Endothelial cell of umbilical vein (primary cell): ENCODE measurements at regions not wholly inside any gene's neighbourhood (a gene's known extent, or its start where the extent isn't known, plus 50 kb on each side); places are given as distances from the start of the nearest gene placed in this dataset.

ENCODE experiments used
- BruUV-seq: library from RNA; stranded (reverse); fragments of 400-500 nt; replicated peaks from 2 replicates; lab custom pipeline; 2021; lab: Mats Ljungman, UMichigan
- CTCF ChIA-PET: fragments of 300-600, 350-600 bp; sonication (Branson Sonifier 250); formaldehyde crosslinking; loops from one replicate; lab custom pipeline; 2021; ENCODE audit warnings: antibody characterized with exemption, inconsistent platforms; lab: Charles Lee
- POLR2A ChIA-PET: fragments of 300-600, 350-600 bp; sonication (Branson Sonifier 250); formaldehyde crosslinking; loops from one replicate; lab custom pipeline; 2021; ENCODE audit warnings: antibody characterized with exemption, inconsistent platforms; lab: Charles Lee
- DNase-seq: peaks from one replicate; pipeline ENCODE4 v3.0.0-alpha.2; 2011; ENCODE audit warnings: low read depth, low spot score
- FAIRE-seq: peaks from 2 replicates; lab custom pipeline; 2011; peaks lifted over from hg19 to GRCh38; lab: Jason Lieb, UNC
- H2AFZ ChIP-seq: 2 replicates; pipeline ENCODE4 v1.6.0; 2012; ENCODE audit warnings: low read depth, low read length, control low read depth, inconsistent platforms
- H3K27ac ChIP-seq: 2 replicates; pipeline ENCODE4 v1.5.1; 2011; ENCODE audit warnings: low read depth, mild to moderate bottlenecking, control low read depth, low read length, moderate library complexity; ENCODE audit not compliant: insufficient read depth
- H3K27me3 ChIP-seq, 2 experiments: 2 replicates each; pipeline versions ENCODE4 v1.6.0 to v1.6.1; 2011; ENCODE audit warnings: low read length in 2 of 2, mixed read lengths in 1 of 2; ENCODE audit not compliant: control insufficient read depth in 2 of 2, insufficient read depth in 2 of 2
- H3K36me3 ChIP-seq, 2 experiments: 2 replicates in 1 of 2; 3 replicates in 1 of 2; pipeline ENCODE4 v1.5.1; 2011; ENCODE audit warnings: low read length in 2 of 2, mild to moderate bottlenecking in 1 of 2, moderate library complexity in 1 of 2; ENCODE audit not compliant: control insufficient read depth in 2 of 2, insufficient read depth in 2 of 2; ENCODE audit errors: extremely low read depth in 1 of 2
- H3K4me1 ChIP-seq: 3 replicates; pipeline ENCODE4 v1.5.1; 2011; ENCODE audit warnings: mild to moderate bottlenecking, low read length; ENCODE audit not compliant: control insufficient read depth, insufficient read depth; ENCODE audit errors: extremely low read depth
- H3K4me2 ChIP-seq: 2 replicates; pipeline ENCODE4 v1.6.1; 2011; ENCODE audit warnings: low read length, control low read depth, mixed read lengths; ENCODE audit not compliant: insufficient read depth
- H3K4me3 ChIP-seq, 3 experiments: fragments of 200-600 bp in 1 of 3; sonication (generic), shearing (Covaris generic) in 1 of 3; replicated peaks in 1 of 3; 2 replicates each; pipeline ENCODE4 v1.5.1; 2011 to 2016; ENCODE audit warnings: control low read depth in 3 of 3, low read length in 3 of 3, mild to moderate bottlenecking in 2 of 3, inconsistent platforms in 1 of 3, low read depth in 1 of 3, moderate library complexity in 1 of 3; ENCODE audit not compliant: insufficient read depth in 1 of 3
- H3K79me2 ChIP-seq: 2 replicates; pipeline ENCODE4 v1.6.0; 2012; ENCODE audit warnings: low read length, inconsistent platforms; ENCODE audit not compliant: control insufficient read depth, insufficient read depth
- H3K9ac ChIP-seq: replicated peaks from 2 replicates; pipeline ENCODE3; 2011; ENCODE audit warnings: low read length, control low read depth; ENCODE audit not compliant: insufficient read depth; ENCODE audit errors: extremely low read depth
- H3K9me1 ChIP-seq: replicated peaks from 3 replicates; pipeline ENCODE4 v1.6.0; 2011; ENCODE audit warnings: mild to moderate bottlenecking, low read length; ENCODE audit not compliant: control insufficient read depth, insufficient read depth; ENCODE audit errors: extremely low read depth
- H3K9me3 ChIP-seq: replicated peaks from 2 replicates; pipeline ENCODE4 v1.5.1; 2012; ENCODE audit warnings: low read length, inconsistent platforms; ENCODE audit not compliant: control insufficient read depth, insufficient read depth
- H4K20me1 ChIP-seq: replicated peaks from 2 replicates; pipeline ENCODE3; 2011; ENCODE audit warnings: mild to moderate bottlenecking, low read length; ENCODE audit not compliant: control insufficient read depth, insufficient read depth; ENCODE audit errors: extremely low read depth
- EZH2 ChIP-seq: IDR thresholded peaks from 2 replicates; pipeline ENCODE4 v1.6.1; 2012; ENCODE audit warnings: borderline replicate concordance, low read depth, mild to moderate bottlenecking, moderate library complexity, low read length, inconsistent platforms; ENCODE audit not compliant: severe bottlenecking
- FOS ChIP-seq: IDR thresholded peaks from 2 replicates; pipeline ENCODE4 v1.6.1; 2011; ENCODE audit warnings: mild to moderate bottlenecking, low read length, moderate library complexity, borderline replicate concordance; ENCODE audit not compliant: insufficient read depth
- GATA2 ChIP-seq: IDR thresholded peaks from 2 replicates; pipeline ENCODE4 v1.7.0; 2011; ENCODE audit warnings: low read depth, mild to moderate bottlenecking, moderate library complexity, mixed read lengths, low read length; ENCODE audit not compliant: insufficient read length, insufficient read depth
- JUN ChIP-seq: IDR thresholded peaks from 2 replicates; pipeline ENCODE4 v1.6.1; 2011; ENCODE audit warnings: borderline replicate concordance, low read depth; ENCODE audit not compliant: insufficient read length, insufficient read depth
- MAX ChIP-seq: IDR thresholded peaks from 2 replicates; pipeline ENCODE4 v1.6.1; 2011; ENCODE audit not compliant: insufficient read depth, insufficient read length
- MYC ChIP-seq: IDR thresholded peaks from one replicate; pipeline ENCODE4 v1.6.1; 2011; ENCODE audit warnings: mild to moderate bottlenecking, low read depth, low read length
- POLR2A ChIP-seq: IDR thresholded peaks from 2 replicates; pipeline ENCODE4 v1.6.1; 2012; ENCODE audit warnings: low read depth, mild to moderate bottlenecking, control low read depth, low read length
- POLR2AphosphoS5 ChIP-seq: IDR thresholded peaks from 2 replicates; pipeline ENCODE4 v1.6.1; 2012; ENCODE audit warnings: low read depth, mild to moderate bottlenecking, control low read depth, low read length, moderate library complexity; ENCODE audit not compliant: insufficient read depth
- dilution Hi-C: fragments of 300-500 bp; cut with MboI; formaldehyde crosslinking; loops from one replicate; pipeline ENCODE4 v1.15.0; 2019; ENCODE audit warnings: low sequenced_read_pairs; ENCODE audit not compliant: extremely low pct_ligation_motif_present
- intact Hi-C: fragments of 100-400 bp; cut with micrococcal nuclease; formaldehyde crosslinking; loops from one replicate; pipeline ENCODE4 v1.10.0; 2022
- TF ChIP-seq, protein P1 (sequence below), 2 donors: IDR thresholded peaks; 1 replicate in 1 of 2; 2 replicates in 1 of 2; pipeline ENCODE4 v1.5.1; 2011; ENCODE audit warnings: low read length in 2 of 2, mild to moderate bottlenecking in 2 of 2, moderate library complexity in 2 of 2, control low read depth in 1 of 2, inconsistent platforms in 1 of 2, low read depth in 1 of 2; ENCODE audit not compliant: insufficient read depth in 1 of 2; ENCODE audit errors: extremely low read depth in 1 of 2

DNA sequence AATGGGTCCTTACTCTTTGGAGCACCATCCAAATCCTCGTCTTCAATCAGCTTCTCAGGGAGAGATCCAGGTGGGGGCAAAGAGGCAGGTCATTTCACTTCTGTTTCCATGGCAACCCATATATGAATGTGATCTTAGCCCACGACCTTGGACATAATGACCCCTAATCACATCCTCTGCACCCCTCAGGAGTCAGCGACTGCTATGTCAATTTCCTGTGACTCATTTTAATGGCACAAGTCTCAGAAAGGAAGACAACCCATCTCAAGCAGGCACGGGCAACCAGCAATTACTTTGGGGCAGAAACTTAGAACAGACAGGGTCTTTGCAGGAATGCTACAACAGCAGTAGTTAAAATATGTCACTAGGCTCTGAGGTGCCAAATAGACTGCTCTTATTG, 591.2 kb downstream of the TLR4 start:
- Histone ChIP-seq H3K9ac (no peak overlapping the region), H3K9me3 (no peaks in the 10 kb centered on the region), H3K4me1 (no peaks in the 10 kb centered on the region), H3K9me1 (no peaks in the 10 kb centered on the region), H3K4me3 (no peak overlapping the region), H4K20me1 (no peaks in the 10 kb centered on the region), H2AFZ (no peak overlapping the region), H3K36me3 (no peaks in the 10 kb centered on the region), H3K4me2 (no peak overlapping the region), H3K27ac (no peak overlapping the region), H3K27me3 (no peaks in the 10 kb centered on the region), H3K79me2 (no peaks in the 10 kb centered on the region)
- ChIA-PET POLR2A (no interaction called here), CTCF (no interaction called here)
- dilution Hi-C loops, result no loop called here
- intact Hi-C loops, result no loop called here
- no TSS peak for BruUV-seq
- DNase-seq (no peak), FAIRE-seq (no peak)
- TF ChIP-seq, protein P1, sequence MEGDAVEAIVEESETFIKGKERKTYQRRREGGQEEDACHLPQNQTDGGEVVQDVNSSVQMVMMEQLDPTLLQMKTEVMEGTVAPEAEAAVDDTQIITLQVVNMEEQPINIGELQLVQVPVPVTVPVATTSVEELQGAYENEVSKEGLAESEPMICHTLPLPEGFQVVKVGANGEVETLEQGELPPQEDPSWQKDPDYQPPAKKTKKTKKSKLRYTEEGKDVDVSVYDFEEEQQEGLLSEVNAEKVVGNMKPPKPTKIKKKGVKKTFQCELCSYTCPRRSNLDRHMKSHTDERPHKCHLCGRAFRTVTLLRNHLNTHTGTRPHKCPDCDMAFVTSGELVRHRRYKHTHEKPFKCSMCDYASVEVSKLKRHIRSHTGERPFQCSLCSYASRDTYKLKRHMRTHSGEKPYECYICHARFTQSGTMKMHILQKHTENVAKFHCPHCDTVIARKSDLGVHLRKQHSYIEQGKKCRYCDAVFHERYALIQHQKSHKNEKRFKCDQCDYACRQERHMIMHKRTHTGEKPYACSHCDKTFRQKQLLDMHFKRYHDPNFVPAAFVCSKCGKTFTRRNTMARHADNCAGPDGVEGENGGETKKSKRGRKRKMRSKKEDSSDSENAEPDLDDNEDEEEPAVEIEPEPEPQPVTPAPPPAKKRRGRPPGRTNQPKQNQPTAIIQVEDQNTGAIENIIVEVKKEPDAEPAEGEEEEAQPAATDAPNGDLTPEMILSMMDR (IDR thresholded peaks at IDR 0.05; ENCODE audit: extremely low read depth in 1 of 2, insufficient read depth in 1 of 2, low read depth in 1 of 2, low read length in 2 of 2), result no peak
- TF ChIP-seq EZH2, result no peak
- TF ChIP-seq FOS, result no peak
- no peak for TF ChIP-seq JUN
- TF ChIP-seq POLR2AphosphoS5, result no peak
- TF ChIP-seq MAX, result no peak

DNA sequence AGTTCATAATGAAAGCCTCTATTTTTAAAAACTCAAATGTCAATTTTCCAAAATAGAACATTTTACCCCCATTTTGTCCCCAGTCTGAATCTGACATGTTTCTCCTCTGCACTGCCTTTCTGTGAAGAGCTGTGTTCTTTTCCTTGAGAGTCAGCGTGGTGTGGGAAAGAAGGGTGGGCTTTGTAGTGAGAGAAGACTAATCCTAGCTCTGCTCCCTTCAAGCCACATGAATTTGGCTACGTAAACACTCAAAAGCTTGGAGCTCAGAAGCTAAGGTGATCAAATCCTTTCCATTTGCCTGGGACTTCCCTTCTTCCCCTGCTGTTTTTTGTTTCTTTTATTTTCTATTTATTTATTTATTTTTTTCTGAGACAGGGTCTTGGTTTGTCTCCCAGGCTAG, 598.5 kb downstream of the TLR4 start:
- intact Hi-C loops, result no loop called here
- no peaks in the 10 kb centered on the region for H4K20me1 ChIP-seq
- H3K4me1 ChIP-seq, result no peaks in the 10 kb centered on the region
- H2AFZ ChIP-seq, result no peak overlapping the region
- no peak overlapping the region for H3K27ac ChIP-seq
- FAIRE-seq (no peak), DNase-seq (no peak)
- no peak overlapping the region for H3K4me2 ChIP-seq
- H3K27me3 ChIP-seq, result no peaks in the 10 kb centered on the region
- no peak overlapping the region for H3K4me3 ChIP-seq
- dilution Hi-C loops, result no loop called here
- ChIA-PET CTCF (no interaction called here), POLR2A (no interaction called here)
- H3K79me2 ChIP-seq, result no peaks in the 10 kb centered on the region
- no peaks in the 10 kb centered on the region for H3K9me1 ChIP-seq
- H3K9ac ChIP-seq, result no peak overlapping the region
- TF ChIP-seq, protein P1 (IDR thresholded peaks at IDR 0.05; ENCODE audit: extremely low read depth in 1 of 2, insufficient read depth in 1 of 2, low read depth in 1 of 2, low read length in 2 of 2), result no peak
- TF ChIP-seq POLR2AphosphoS5 (no peak), GATA2 (no peak), FOS (no peak), POLR2A (no peak), JUN (no peak), MAX (no peak), EZH2 (no peak), MYC (no peak)
- BruUV-seq, result no TSS peak
- no peaks in the 10 kb centered on the region for H3K9me3 ChIP-seq
- no peaks in the 10 kb centered on the region for H3K36me3 ChIP-seq
